Inflammatory macrophage treated with lipopolysaccharide for 4 hours (primary cell): ENCODE measurements at regions not wholly inside any gene's neighbourhood (a gene's known extent, or its start where the extent isn't known, plus 50 kb on each side); places are given as distances from the start of the nearest gene placed in this dataset.
"Not testable (repeated sequence)": the region's sequence is repeated elsewhere in the genome, so short reads cannot be mapped to it uniquely, and the experiment has no call there.

ENCODE experiments used
- DNase-seq: peaks from one replicate; pipeline ENCODE4 v3.0.0-alpha.2; 2020

DNA sequence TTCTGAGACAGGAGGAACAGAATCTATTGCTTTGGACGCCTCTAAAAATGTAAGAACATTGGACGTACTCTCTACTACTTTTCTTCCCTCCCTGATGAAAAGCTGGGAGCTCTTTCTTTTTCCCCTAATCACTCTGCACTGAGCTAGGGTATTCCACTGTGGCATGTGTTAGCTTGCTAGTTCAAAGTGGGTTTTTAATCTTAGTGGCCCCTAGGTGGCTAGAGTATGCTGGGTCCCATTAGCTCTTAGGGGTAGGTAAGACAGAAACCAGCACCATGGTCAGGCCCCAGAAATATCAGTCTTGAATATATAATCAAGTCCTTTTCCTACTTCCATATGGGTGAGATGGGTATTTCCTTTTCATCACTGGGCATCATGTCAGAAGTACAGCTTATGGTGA lies 945.2 kb upstream of the PTPRD start:
- no peak for DNase-seq

GRCh38 chr9:11559001-11559776 lies 946.4 kb upstream of the PTPRD start:
- no peak for DNase-seq

GRCh38 chr9:11577522-11577921 lies 964.7 kb upstream of the PTPRD start:
- DNase-seq = no peak

DNA sequence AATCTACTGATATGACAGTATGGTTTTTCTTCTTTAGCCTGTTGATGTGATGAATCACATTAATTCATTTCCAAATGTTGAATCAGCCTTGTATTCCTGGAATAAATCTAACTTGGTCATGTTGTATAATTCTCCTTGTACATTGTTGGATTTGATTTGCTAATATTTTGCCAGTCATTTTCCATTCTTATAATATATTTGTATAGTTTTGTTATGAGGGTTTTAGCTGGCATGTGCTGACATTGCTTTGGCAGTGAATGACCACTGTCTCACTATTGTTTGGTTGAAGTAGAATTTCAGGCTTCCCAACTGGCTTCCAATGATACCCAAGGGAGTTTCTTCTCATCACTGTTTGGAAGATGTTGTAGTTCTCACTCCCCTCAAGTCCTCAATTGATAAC lies 983.0 kb upstream of the PTPRD start:
- DNase-seq = no peak

DNA sequence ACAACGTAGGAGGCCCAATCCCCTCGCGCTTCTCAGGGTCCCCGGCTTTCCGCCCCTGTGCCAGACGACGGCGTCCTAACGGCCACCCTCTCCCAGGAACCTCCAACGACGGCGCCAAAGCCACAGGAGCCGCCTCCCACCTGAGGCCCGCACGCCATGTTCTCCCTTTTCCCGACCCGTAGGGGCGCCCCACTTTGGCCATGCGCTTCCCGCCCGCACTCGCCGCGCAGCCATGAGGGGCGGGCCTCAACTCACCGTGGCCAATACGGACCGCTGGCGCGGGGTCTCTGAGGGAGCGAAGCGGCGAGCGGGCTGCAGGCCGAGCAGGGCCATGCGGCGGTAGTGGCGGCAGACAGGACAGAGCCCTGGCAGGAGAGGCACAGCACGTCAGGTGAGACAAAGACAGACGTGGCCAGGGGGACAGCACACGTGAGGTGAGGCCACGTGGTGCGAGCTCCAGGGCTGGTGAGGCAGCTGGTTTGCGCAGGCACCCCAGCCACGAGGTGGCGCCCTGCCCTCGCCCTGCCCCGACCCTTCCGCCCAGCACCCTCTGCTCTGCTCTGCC lies 1005.5 kb upstream of the PTPRD start:
- no peak for DNase-seq

- DNase-seq = no peak
These were observed 1019.9 kb upstream of the PTPRD start for GRCh38 chr9:11632691-11633090.

DNA sequence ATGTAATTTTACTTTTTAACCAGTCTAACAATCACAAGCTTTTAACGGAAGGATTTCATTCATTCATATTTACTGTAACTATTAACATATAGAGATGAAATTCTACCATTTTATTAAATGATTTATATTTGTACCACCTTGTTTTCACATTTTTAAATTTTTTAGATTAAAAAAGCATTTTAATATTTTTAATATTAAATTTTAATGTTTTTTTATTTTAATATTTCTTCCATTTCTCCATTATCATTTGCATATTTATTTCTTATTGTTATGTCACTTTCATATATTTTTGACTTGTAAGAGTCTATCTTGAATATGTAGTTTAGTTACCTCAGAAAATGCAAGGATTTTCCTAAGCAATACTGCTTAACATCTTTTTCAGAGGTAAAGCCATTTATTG lies 1034.0 kb upstream of the PTPRD start:
- no peak for DNase-seq

- DNase-seq = no peak
These were observed 1039.3 kb upstream of the TYRP1 start for GRCh38 chr9:11653867-11654266.

GRCh38 chr9:11663913-11664312 lies 1029.3 kb upstream of the TYRP1 start:
- no peak for DNase-seq

GRCh38 chr9:11676821-11677220 lies 1016.4 kb upstream of the TYRP1 start:
- no peak for DNase-seq

GRCh38 chr9:11686733-11687132 lies 1006.5 kb upstream of the TYRP1 start:
- no peak for DNase-seq

- no peak for DNase-seq
These were observed 996.1 kb upstream of the TYRP1 start for GRCh38 chr9:11697126-11697525.

- no peak for DNase-seq
These were observed 991.5 kb upstream of the TYRP1 start for GRCh38 chr9:11701706-11702105.

GRCh38 chr9:11702548-11702947 lies 990.6 kb upstream of the TYRP1 start:
- DNase-seq = no peak

DNA sequence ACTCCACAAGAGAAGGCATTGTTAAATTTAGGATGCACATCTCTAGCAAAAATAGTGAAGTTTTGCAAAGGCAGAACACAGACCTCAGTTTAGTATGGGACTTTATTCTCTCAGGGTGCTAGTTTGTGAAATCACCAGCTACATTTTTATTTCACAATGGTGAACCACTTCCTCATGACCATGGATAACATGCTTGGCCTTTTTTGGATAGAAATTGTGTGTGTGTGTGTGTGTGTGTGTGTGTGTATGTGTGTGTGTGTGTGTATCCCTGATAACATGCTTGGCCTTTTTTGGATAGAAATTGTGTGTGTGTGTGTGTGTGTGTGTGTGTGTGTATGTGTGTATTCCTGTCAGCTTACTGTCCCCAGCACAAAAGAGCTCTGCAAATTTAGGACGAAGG lies 989.0 kb upstream of the TYRP1 start:
- not testable (repeated sequence) for DNase-seq

DNA sequence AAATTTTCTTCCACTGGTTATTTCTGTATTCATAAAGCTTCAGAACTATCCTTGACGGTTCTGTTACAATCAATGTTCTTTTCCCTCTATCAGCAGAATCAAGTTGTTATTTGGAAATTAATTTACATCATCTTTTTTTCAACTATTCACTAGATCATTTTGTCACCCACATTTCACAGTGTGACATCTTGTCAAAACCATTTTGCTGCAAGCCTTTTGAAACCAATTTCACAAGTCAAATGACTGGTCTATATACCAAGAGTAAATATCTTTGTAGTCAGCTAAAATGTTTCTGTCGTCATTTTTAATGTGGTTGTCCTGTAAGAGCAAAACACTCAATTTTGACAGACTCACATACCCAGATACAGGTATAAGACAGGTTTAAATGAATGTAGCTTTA lies 984.3 kb upstream of the TYRP1 start:
- DNase-seq = no peak

DNA sequence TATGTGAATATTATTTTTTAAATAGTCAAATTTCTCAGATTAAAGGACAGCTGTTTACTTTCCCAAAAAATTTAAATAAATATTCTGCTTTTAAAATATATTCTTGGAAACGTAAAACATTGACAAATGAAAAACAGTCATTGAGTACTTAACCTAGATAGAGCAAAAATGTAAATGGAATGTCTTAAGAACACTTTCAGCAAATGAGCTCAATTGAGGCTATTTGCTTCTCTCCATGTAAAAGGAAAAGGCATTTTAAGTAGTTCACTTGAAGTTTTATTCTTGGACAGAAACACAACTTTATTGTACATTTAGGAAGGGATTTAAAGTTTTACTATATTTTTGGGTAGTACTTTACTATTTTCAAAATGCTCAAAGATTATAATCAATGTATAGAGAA lies 983.6 kb upstream of the TYRP1 start:
- no peak for DNase-seq

- DNase-seq = no peak
These were observed 980.1 kb upstream of the TYRP1 start for GRCh38 chr9:11713077-11713476.

- DNase-seq = no peak
These were observed 970.2 kb upstream of the TYRP1 start for GRCh38 chr9:11722957-11723356.

DNA sequence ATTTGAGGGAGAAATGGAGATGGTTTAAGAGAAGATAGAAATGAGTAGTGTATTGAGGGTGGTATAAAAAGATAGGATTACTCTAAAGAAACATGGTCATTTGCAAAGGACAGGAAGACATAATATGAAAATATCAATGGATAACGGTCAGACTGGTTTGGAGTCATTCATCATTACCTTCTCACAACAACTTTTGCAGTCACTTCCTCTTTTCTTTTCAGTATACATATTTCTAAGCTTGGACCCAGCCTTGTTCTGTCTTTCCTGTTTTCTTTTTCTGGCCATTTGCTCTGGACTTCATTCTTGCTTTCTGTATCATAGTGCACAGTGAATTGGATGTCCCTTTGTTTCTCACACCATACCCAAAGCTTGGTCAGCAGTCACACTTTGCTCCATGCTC lies 966.5 kb upstream of the TYRP1 start:
- DNase-seq = no peak

DNA sequence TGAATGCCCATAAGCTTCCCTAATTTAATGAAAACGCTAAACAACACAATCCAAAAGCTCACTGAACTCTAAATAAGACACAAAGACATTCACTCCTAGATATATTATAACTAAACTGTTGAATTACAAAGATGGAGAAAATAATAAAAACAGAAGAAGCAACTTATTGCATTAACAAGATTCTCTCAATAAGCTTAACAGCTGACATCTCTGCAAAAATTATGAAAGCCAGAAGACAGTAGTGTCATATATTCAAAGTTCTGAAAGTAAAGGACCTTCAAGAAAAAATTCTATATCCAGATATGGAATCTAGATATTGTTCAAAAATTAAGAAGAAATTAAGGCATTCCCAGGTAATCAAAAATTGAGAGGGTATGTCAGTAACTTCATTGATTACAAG lies 957.8 kb upstream of the TYRP1 start:
- DNase-seq = no peak

GRCh38 chr9:11742471-11742870 lies 950.7 kb upstream of the TYRP1 start:
- no peak for DNase-seq

DNA sequence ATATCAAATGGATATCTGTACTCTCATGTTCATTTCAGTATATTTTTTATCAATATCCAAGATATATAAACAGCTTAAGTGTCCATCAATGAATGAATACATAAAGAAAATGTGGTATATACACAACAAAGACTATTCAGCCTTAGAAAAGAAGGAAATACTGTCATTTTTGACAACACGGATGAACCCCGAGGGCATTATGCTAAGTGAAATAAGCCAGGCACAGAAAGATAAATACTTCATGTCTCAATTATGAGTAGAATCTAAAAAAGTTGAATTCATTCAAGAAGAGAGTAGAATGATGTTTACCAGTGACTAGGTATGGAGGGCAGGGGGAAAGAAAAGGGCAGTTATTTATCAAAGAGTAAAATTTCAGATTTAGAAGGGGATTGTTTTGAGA lies 949.8 kb upstream of the TYRP1 start:
- DNase-seq = no peak

GRCh38 chr9:11749396-11749795 lies 943.8 kb upstream of the TYRP1 start:
- DNase-seq = no peak

- DNase-seq = no peak
These were observed 937.2 kb upstream of the TYRP1 start for GRCh38 chr9:11755951-11756350.
